ENCODE measurements at regions not wholly inside any gene's neighbourhood (a gene's known extent, or its start where the extent isn't known, plus 50 kb on each side); places are given as distances from the start of the nearest gene placed in this dataset.

DNA sequence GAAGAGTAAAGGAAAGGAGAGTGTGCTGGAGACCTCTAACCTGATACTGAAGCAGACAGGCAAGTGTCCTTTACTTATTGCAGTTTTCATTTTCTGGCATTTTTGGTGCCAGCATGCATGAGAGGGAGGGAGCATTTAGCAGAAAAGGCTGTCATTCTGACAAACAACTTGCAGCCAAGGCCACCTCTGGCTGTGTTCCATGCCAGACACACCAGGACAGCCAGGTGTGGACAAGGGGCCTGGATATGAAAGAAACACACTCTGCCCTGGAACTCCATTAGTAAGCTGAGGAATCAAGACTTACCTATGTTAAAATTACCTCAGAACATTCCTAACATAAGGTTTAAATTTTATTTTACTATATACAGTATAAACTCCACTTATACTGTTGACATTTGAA lies 365.4 kb upstream of the CAMK1G start:
- Histone ChIP-seq H3K4me3 (no peak overlapping the region), H3K27me3 (replicated peaks; ENCODE audit: insufficient read depth) (no peaks in the 10 kb centered on the region), H3K36me3 (no peaks in the 10 kb centered on the region), H3K4me1 (ENCODE audit: control insufficient read depth in 1 of 2, low read depth in 2 of 2) (no peaks in the 10 kb centered on the region), H3K9me3 (no peaks in the 10 kb centered on the region), H3K27ac (no peak overlapping the region)
- no peak for TF ChIP-seq CTCF (IDR thresholded peaks at IDR 0.05)
- no peak for ATAC-seq (ENCODE audit: insufficient number of reproducible peaks, low FRiP score, low read depth)
- DNase-seq (ENCODE audit: low spot score): no peak

DNA sequence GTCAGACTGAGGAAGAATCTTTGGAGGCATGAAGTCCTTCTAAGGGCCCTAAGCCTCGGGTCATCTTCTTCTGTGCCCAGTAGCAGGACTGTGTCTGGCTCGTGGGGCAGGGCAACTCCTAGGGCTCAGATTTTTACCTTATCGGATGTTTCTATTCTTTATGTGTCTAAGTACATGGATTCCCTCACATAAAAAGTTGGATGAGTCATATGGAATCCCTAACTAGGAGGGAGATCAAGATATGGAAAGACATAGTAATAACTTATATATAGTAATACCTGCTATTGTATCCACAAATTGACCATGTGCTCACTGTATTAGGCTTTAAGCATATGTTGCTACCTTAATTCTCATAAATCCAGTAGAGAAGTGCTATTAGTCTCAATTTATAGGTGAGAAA lies 364.5 kb upstream of the CAMK1G start:
- no peaks in the 10 kb centered on the region for H3K36me3 ChIP-seq
- DNase-seq (ENCODE audit: low spot score): no peak
- H3K9me3 ChIP-seq: no peaks in the 10 kb centered on the region
- H3K4me3 ChIP-seq: no peak overlapping the region
- no peaks in the 10 kb centered on the region for H3K4me1 ChIP-seq (ENCODE audit: control insufficient read depth in 1 of 2, low read depth in 2 of 2)
- no peaks in the 10 kb centered on the region for H3K27me3 ChIP-seq (replicated peaks; ENCODE audit: insufficient read depth)
- ATAC-seq (ENCODE audit: insufficient number of reproducible peaks, low FRiP score, low read depth): no peak
- TF ChIP-seq CTCF (IDR thresholded peaks at IDR 0.05): no peak
- no peak overlapping the region for H3K27ac ChIP-seq

- H3K4me1 ChIP-seq (ENCODE audit: control insufficient read depth in 1 of 2, low read depth in 2 of 2): no peaks in the 10 kb centered on the region
- no peak overlapping the region for H3K4me3 ChIP-seq
- no peak for TF ChIP-seq CTCF (IDR thresholded peaks at IDR 0.05)
- no peaks in the 10 kb centered on the region for H3K9me3 ChIP-seq
- DNase-seq (ENCODE audit: low spot score) (no peak), ATAC-seq (ENCODE audit: insufficient number of reproducible peaks, low FRiP score, low read depth) (no peak)
- no peak overlapping the region for H3K27ac ChIP-seq
- H3K36me3 ChIP-seq: no peaks in the 10 kb centered on the region
- no peaks in the 10 kb centered on the region for H3K27me3 ChIP-seq (replicated peaks; ENCODE audit: insufficient read depth)
These were observed 363.6 kb upstream of the CAMK1G start for GRCh38 chr1:209219791-209220524.

DNA sequence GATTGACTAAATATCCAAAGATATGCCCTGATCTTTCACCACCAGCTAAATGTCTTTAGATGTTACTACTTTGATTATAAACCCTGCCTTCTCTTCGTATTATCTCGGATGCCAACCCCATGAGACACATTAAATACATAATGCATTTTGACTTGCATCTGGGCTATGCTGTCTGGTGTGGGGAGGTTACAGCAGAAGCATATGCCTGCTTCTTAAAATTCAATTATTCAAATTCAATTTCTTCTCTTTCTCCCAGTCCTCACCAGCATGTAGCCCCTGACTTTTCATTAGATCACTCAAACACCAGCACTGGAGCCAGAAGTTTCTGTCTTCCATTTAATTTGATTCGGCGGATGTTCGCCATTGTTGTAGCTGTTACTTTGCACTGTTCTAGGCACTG lies 360.7 kb upstream of the CAMK1G start:
- TF ChIP-seq CTCF (IDR thresholded peaks at IDR 0.05): no peak
- no peak for DNase-seq (ENCODE audit: low spot score)
- Histone ChIP-seq H3K27me3 (replicated peaks; ENCODE audit: insufficient read depth) (no peaks in the 10 kb centered on the region), H3K4me1 (ENCODE audit: control insufficient read depth in 1 of 2, low read depth in 2 of 2) (no peaks in the 10 kb centered on the region), H3K36me3 (no peaks in the 10 kb centered on the region), H3K9me3 (no peaks in the 10 kb centered on the region), H3K27ac (no peak overlapping the region), H3K4me3 (no peak overlapping the region)
- no peak for ATAC-seq (ENCODE audit: insufficient number of reproducible peaks, low FRiP score, low read depth)

DNA sequence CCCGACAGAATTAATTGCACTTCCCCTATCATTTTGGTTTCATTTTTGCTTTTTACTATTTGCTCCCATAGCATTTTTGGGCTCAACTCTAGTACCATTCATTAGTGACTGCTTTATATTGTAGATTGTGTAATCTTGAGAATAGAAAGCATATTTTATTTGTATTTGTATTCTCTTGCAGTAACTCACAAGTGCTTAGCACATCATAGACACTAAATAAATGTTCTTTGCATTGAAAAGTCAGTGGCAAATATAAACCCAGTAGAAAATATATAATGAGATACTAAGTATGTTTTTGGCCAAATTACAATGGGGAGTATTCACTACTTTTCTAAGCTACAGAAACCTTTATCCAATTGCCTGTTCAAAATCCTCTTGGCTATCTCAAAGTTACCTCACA lies 359.7 kb upstream of the CAMK1G start:
- no peak overlapping the region for H3K27ac ChIP-seq
- no peaks in the 10 kb centered on the region for H3K27me3 ChIP-seq (replicated peaks; ENCODE audit: insufficient read depth)
- TF ChIP-seq CTCF (IDR thresholded peaks at IDR 0.05): no peak
- ATAC-seq (ENCODE audit: insufficient number of reproducible peaks, low FRiP score, low read depth) (no peak), DNase-seq (ENCODE audit: low spot score) (no peak)
- H3K4me1 ChIP-seq (ENCODE audit: control insufficient read depth in 1 of 2, low read depth in 2 of 2): no peaks in the 10 kb centered on the region
- no peaks in the 10 kb centered on the region for H3K36me3 ChIP-seq
- H3K4me3 ChIP-seq: no peak overlapping the region
- no peaks in the 10 kb centered on the region for H3K9me3 ChIP-seq

Measured in thoracic aorta (tissue), 2 donors.